D341Med (cell line): ENCODE measurements at regions not wholly inside any gene's neighbourhood (a gene's known extent, or its start where the extent isn't known, plus 50 kb on each side); places are given as distances from the start of the nearest gene placed in this dataset.

ENCODE experiments used
- DNase-seq: peaks from one replicate; pipeline ENCODE4 v3.0.0; 2012; ENCODE audit warnings: low spot score

DNA sequence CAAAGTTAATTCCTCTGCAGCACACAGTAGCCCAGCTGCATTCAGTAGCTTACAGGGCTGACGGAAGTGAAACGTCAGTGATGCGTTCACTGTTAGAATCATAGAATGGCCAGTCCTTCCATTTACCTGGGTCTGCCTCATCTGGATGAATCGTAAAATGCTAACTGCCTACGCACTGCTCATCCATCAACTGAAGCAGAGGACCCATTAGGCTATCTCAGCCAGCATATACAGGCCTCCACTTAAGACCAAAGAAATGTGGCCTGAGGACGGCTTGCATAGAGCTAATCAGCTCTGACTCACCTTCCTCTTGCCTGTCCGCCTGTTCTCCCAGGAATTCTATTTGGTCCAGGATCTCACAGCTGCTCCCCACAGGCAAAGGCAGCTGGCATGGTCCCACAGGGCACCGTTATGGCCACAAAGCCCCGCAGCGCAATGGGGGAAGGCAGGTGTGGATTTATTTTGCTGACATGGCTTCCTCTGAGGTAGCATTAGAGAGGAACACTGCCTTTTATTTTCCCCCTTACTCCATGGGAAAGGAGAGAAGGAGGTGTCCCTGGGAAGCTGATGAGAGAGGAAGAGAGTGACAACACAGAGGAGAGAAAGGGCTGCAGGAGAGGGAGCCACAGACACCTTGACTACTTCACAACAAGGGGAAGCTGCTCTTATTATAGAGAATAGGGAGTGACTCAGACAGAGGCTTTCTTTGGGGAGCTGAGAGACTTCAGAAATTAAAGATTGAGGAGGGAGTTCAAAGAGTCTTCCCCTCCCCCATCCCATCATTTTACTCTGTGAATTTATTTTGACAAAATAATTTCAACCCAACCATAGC is 177.6 kb downstream of the HHIPL2 start:
- no peak for DNase-seq

DNA sequence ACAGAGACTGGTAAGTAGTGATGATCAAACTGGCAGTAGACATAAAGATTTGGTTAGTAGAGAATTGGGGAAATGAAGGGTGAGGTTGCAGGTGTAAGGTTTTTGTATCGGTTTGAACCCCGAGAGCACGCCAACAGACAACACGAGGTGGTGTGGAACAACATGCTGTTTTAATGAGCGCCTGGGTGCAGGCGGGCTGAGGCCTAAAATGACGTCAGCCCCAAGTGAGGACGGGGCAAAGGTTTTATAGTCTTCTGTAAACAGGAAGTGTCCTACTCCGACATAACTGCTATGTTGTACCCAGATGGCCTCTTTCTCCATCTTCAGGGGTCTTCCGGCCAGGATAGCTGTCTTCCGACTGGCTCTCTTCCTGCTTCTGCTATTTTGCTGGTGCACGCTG is 178.8 kb downstream of the HHIPL2 start:
- DNase-seq: no peak

DNA sequence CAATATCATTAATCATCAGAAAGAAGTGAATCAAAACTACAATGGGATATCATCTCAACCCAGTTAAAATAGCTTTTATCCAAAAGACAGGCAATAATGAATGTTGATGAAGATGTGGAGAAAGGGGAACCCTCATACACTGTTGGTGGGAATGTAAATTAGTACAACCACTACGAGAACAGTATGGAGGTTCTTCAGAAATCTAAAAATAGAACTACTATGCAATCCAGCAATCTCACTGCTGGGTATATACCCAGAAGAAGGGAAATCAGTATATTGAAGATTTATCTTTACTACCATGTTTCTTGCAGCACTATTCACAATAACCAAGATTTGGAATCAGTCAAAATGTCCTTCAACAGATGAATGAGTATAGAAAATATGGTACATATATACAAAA is 189.8 kb downstream of the HHIPL2 start:
- no peak for DNase-seq

DNA sequence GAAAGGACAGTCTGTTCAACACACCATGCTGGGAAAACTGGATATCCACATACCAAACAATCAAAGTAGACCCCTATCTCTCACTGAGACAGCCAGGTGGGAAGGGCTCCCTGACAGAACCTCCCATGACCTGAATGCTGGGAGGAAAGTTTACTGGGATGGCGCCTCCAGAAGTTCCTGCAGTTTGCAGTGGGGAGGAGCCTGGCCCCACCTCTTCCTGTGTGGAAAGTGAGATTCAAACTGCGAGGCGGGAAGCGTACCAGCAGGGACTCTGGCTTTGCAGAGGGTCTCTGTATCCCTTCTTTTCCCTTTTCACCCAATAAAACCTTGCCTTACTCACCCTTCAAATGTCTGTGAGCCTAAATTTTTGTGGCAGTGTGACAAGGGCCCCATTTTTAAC is 190.7 kb downstream of the HHIPL2 start:
- no peak for DNase-seq

DNA sequence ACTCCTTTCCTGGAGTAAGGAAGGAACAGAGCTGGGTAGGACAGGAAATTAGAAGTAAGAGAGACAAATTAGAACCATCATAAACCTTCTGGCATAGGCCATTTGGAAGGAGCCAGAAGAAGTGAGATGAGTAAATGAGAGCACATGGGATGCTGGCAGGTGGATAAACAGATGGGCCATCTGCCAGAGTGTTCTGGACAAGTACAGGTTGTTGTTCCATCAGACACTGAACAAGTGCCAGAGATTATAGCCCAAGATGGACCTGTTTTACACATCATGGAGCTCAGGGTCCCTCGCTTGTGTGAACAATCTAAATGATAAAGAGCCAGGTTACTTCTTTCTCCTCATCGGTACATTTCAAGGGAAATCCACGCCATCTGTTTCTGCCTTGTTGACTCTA is 200.3 kb downstream of the HHIPL2 start:
- DNase-seq: no peak

DNA sequence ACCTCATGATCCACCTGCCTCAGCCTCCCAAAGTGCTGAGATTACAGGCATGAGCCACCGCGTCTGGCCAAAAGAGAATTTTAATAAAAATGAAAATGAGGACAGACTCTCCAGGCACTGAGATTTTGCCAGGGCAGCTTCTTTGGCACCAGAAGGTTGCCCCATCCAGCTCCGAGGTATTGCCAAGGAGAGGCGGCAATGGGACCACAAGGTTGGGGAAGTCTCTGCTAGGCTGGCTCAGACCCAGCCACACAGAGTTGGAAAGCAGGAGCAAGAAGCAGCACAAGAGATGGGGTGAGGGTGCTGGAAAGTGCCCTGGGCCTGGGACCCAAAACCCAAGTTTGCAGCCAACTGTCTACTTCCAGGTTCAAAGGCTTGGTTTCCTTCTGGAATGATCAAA is 200.9 kb downstream of the HHIPL2 start:
- DNase-seq: no peak

DNA sequence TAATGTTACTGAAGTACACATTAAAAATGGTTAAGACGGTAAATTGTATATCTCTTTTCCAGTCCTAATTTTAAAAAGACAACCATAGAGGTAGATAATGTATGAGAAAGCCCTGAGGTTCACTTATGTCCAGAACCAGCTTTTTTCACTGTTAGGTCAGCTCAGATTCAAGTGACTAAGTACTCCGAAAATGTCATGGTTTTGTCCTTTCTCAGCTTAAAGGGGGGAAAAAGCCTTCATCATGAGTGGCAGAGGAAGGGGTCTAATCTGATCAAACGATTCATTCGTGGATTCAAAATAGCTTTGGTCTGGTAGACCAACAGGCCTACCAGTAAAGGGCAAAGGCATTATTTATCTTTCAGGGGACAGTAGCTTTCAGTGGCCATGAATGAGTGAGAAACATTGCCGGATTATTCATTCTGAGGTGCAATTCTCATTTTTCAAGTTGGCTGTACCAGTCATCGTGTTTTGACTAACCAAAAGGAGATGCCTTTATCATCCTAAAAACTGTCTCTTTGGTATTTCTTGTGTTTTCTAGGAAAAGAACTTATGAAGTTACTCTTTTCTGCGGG is 208.4 kb downstream of the HHIPL2 start:
- no peak for DNase-seq

DNA sequence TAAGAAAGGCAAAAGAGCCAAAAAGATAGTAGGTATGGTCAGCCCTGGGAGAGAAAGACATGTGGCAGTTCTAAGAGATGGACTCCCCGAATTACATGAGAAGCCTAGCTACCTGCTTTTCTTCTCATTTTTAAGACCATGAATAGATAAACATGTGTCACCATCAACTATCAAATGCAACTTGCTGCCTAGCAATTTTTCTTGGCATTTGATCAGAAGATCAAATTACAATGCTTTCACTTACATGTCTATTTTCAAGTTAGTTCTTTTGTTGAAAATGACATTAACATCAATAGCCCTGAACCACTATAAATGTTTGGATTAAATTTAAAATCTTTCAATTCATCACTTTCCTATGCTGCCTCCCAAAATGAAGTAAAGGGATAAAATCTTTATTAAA is 212.3 kb downstream of the HHIPL2 start:
- DNase-seq: no peak

DNA sequence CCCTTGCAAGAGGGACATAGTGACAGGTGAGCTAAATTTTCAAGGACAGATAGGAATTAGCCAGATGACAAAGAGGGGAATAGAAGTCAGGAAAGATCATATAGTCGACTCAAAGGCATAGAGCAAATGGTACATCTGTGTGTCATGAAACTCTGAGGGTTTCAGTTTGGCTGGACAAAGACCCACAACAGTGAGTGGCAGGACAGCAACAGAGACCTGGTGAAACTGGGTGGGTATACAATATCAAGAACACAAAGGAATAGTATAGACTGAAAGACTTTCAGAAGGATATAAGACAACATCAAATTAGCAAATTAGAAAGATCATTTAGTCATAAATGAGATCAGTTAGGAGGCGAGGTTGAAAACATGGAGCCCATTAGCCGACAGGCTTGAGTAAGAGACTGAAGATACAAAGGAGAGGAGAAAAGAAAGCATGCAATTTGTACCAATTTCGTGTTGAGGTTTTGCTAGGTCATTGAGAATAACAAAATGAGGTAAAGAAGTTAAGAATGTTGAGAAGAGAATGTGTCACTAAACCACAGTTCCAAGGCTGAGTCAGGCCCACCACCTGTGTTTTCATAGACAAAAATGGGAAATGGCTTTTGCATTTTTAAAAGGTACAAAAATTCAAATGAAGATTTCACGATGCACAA is 213.8 kb downstream of the HHIPL2 start:
- DNase-seq: no peak

DNA sequence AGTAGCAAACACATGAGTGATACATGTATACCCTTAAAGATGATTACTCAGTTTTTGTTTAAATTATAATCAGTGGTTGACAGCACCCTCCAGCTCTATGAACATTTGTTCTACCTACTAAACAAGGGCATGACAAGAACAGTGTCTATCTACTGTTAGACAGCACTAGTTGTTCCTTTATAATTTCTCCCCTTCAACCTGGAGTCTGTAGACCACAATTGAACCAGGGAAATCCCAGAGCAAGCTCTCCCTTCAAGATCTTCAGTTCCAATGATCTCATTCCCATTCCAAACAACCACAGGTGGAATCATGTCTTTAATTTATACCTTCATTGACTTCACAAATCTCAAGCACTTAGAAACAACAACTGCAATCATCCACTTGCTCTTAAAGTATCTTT is 216.1 kb downstream of the HHIPL2 start:
- no peak for DNase-seq

DNA sequence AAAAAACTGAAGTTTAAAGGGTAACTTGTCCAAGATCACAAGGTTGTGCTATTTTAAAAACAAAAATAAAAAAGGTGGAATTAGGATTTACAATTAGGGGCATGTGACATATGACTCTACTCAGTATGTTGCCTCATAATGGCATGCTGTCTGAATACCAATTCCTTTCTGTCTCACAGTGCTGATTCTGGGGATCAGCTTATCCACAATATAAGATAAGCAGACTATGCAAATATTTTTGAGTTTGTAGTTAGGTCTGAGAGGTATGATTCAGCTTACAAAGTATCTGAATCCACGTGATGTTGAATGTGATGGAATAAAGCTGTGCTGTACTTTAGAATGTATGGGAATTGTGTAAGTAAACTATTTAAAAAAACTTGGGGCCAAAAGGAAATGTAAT is 216.6 kb downstream of the HHIPL2 start:
- no peak for DNase-seq

DNA sequence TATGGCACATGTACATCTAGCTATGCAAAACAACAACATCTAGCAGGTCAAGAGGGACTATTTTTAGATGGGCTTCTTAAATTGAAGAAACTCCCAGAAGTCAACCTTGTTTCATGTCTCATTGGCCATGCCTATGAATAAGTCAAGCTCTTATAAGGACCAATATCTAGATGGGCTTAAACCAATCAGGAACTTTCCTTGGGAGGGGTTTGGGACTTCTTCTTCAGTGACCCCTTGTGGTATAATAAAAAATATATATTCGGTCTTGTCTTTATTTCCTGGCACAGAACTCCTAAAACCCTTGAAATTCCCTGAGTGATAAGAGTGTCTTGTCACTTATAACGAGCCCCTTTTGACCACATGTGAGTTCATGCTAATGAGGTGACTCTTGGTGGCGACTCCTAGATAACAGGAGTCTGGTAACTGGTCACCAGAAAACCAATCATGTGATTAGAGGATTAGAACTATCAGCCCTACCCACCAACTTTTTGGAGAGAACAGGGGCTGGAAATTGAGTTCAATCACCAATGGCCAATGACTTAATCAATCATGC is 218.3 kb downstream of the HHIPL2 start:
- no peak for DNase-seq

DNA sequence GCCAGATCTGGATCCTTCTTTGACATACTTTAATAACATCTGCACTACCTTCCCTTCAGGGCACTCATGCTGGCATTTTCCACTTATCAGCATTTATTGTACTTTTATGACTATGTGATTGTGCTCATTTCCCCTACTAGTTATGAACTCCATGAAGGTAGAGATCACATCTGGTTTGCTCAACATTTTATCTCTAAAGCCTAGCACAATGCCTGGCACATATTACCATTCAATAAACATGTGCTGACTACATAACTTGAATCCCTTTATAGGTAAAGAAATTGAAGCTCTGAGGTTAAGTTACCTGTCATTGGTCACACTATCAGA is 221.2 kb downstream of the HHIPL2 start:
- no peak for DNase-seq

DNA sequence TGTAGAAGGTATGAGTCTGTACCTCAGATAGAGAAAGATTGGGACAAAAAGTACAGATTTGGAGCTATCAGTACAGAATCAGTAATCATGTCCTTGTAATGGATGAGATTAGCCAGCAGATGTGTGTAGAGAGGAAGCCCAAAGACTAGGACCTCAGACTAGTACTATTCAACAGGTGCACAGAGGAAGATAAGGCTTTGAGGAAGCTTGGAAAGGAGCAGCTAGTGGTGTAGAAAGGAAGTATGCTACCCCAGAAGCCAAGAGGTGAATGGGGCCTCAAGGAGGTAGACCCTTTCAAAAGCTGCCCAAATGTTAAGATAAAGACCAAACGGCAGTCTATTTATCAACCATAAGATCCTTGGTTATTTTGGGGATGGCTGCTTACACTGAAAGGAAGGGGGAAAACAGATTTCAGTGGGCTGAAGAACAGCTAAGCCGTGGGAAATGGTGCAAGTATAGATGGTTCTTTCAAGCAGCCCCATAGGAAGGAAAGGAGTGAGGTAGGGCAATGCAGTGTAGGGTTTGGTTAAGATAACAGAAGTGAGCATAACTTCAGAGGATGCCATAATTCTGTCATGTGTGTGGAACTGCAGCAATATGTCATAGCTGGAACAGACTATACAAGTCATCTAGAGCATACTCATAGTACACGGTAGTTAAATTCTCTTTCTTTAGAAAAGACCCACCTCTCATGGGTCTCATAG is 221.7 kb downstream of the HHIPL2 start:
- no peak for DNase-seq

DNA sequence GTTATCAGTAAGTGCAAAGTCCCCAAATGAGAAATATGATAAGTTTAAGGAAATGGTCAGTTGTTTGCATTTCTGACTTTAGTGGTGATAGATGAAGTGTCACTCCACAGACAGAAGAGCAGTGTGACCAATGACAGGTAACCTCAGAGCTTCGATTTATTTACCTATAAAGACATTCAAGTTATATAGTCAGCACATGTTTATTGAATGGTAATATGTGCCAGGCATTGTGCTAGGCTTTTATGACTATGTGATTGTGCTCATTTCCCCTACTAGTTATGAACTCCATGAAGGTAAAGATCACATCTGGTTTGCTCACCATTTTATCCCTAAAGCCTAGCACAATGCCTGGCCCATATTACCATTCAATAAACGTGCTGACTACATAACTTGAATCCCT is 222.4 kb downstream of the HHIPL2 start:
- no peak for DNase-seq

DNA sequence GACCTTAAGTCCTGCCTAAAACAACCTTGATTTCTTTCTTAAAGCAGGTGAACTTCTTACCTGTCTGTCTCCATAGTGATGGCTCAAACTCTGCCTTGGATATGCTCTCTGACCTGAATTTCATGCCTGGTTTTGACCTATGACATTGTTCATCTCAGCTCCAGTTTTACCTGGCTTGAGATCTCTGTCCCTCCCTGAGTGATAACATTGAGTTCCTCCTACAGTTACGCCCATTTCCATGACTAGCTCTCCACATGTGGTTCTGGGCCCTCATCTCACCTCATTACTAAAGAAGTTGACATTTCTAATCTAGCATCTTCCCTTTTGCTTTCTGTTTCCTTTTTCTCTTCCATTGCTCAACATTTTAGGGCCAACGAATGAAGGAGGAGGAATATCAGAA is 233.1 kb downstream of the HHIPL2 start:
- no peak for DNase-seq

DNA sequence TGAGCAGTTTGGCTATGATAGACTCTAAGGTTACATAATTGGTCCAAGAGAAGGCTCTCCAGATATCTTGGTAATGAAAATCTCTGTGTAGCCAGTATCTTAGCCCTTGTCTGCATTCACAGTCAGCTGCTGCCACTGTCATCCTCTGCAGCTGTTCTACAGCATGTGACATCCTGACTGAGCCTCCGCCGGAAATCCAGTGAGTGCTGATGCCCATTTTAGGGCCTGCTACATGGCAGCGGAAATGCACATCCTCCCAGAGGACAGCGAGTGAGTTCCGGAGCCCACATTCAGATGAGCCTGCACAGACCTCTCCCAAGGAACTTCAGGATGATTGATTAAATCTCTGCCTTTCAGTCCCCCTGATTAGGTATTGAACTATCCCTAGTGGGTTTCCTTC is 237.1 kb downstream of the HHIPL2 start:
- DNase-seq: no peak

DNA sequence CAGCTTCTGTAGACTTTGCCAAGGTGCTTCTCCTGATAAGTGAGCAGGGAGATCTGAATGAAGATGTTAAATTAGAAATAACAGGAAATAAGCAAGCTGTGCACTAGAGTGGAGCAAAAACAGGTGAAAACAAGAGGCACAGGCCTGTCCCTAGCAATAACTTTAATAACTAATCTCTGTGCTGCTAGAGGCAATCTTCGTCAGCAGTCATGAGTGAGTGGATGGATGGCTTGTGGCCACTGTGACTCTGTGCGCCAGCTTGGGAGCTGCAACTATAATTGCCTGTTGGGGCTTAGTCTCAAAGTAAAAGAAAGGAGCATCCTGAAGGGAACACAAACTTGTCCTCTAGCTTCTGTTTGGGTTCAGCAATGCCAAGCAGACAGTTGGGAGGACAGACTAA is 240.3 kb downstream of the HHIPL2 start:
- DNase-seq: no peak

DNA sequence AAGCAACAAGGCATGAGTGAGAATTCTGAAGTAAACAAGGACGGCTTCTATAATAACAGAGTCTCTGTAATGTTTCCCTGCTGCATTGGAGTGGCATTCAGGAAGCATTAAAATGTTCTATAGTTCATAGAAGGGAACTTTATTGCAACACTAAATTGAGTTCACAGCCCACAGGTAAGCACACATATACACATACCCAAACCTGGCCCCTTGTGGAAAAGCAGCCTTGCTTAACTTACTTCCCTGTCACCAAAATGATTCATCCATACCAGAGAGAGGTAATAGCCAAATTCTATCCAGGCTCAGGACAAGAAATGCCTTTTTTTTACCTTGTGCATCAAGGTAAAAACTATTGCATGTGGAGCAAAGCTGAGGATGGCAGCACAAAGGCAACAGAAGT is 241.4 kb downstream of the HHIPL2 start:
- DNase-seq: no peak

DNA sequence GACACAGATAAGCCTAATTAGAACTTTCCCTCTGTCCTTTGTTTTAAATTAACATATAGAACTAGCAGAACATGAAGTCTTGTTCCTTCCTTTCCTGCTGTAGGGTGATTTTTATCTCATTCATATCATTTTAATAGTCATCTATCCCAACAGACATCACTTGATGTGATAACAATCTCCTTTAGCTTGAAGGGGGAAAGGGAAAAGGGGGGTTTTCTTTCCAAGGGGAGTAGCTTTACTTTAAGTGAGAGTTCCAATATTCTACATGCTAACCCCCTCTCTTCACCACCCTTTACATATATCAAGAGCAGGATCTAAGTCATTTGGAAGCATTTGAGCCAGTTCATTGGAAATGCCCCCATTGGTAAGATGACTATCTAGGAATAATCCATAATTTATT is 241.9 kb downstream of the HHIPL2 start:
- DNase-seq: no peak

DNA sequence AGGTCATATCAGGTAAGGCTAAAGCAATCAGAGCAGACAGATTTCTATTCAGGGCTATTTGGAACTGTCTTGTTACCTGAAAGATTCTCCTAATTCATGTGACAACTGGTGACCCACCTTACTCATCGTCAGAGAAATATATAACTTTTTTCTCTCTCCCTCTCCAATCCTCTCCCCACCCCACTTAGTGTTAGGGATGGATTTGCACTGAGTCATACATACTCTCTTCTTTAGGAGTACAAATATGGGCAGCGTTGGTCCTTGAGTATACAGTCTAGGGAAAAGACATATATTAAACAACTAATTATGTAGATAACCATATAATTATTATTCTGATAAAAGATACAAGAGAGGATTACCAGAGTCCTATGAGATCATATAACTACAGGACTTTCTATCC is 246.3 kb downstream of the HHIPL2 start:
- DNase-seq: no peak

DNA sequence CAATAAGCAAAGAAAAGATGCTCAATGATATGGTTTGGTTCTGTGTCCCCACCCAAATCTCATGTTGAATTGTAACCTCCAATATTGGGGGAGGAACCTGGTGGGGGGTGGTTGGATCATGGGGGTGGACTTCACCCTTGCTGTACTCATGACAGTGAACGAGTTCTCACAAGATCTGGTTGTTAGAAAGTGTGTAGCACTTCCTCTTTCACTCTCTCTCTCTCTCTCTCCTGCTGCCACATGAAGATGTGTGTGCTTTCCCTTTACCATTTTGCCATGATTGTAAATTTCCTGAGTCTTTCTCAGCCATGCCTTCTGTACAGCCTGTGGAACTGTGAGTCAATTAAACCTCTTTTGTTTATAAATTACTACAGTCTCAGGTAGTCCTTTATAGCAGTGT is 248.4 kb downstream of the HHIPL2 start:
- no peak for DNase-seq

DNA sequence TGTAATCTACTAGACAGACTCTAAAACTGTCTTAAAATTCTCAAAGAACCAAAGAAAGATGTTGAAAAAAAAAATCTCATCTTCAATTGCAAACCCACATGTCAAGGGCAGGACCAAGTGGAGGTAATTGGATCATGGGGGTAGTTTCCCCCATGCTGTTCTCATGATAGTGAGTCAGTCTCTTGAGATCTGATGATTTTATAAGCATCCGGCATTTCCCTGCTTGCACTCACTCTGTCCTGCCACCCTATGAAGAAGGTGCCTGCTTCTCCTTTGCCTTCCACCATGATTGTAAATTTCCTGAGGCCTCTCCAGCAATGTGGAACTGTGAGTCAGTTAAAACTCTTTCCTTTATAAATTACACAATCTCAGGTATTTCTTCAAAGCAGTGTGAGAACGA is 257.0 kb downstream of the HHIPL2 start:
- no peak for DNase-seq
